Ovary (tissue), 3 donors: ENCODE measurements at regions not wholly inside any gene's neighbourhood (a gene's known extent, or its start where the extent isn't known, plus 50 kb on each side); places are given as distances from the start of the nearest gene placed in this dataset.

Experiments
- EP300 ChIP-seq: sonication (generic); formaldehyde crosslinking; IDR thresholded peaks from one replicate; pipeline ENCODE4 v1.6.1; 2017; ENCODE audit warnings: antibody characterized with exemption
- POLR2A ChIP-seq: fragments of 450-650 bp; IDR thresholded peaks from one replicate; pipeline ENCODE4 v1.6.1; 2017; ENCODE audit warnings: antibody characterized with exemption, mild to moderate bottlenecking, moderate library complexity
- TF ChIP-seq, protein P1 (sequence below), 3 donors: fragments of 450-650 bp in 2 of 3; fragments of 200-600 bp in 1 of 3; IDR thresholded peaks; one replicate each; pipeline versions ENCODE4 v1.5.1 to v1.8.0; 2016 to 2022; ENCODE audit warnings: antibody characterized with exemption in 3 of 3, mild to moderate bottlenecking in 1 of 3
- donor health status: DM: no; HTN: no; CAD: no.

DNA sequence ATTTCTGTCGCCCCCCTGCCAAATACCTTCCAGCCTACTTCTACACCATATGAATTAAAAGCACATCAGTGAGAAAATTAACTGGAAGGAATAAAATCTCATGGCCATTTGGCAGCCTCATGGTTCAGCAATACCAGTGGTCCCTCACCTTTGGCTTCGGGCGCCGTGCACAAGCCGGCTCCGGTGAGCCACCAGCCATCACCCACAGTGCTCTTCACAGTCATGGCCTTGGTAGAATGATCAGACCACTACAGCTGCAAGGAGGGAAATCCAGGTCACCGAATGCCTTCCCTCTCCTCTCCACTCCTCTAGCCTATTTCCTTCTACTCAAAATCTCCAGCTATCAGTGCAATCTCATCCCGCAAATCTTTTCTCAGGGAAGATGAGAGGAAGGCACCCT is 239.1 kb downstream of the C1D start:
- TF ChIP-seq, protein P1, sequence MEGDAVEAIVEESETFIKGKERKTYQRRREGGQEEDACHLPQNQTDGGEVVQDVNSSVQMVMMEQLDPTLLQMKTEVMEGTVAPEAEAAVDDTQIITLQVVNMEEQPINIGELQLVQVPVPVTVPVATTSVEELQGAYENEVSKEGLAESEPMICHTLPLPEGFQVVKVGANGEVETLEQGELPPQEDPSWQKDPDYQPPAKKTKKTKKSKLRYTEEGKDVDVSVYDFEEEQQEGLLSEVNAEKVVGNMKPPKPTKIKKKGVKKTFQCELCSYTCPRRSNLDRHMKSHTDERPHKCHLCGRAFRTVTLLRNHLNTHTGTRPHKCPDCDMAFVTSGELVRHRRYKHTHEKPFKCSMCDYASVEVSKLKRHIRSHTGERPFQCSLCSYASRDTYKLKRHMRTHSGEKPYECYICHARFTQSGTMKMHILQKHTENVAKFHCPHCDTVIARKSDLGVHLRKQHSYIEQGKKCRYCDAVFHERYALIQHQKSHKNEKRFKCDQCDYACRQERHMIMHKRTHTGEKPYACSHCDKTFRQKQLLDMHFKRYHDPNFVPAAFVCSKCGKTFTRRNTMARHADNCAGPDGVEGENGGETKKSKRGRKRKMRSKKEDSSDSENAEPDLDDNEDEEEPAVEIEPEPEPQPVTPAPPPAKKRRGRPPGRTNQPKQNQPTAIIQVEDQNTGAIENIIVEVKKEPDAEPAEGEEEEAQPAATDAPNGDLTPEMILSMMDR (IDR thresholded peaks at IDR 0.05) = no peak
- TF ChIP-seq POLR2A (no peak), EP300 (no peak)
